Osteoblast (primary cell): ENCODE measurements at regions not wholly inside any gene's neighbourhood (a gene's known extent, or its start where the extent isn't known, plus 50 kb on each side); places are given as distances from the start of the nearest gene placed in this dataset.

Experiments
- DNase-seq: peaks from one replicate; pipeline ENCODE4 v3.0.0; 2011; ENCODE audit warnings: low spot score, mixed read lengths; ENCODE audit not compliant: insufficient read length; ENCODE audit errors: missing footprints
- H2AFZ ChIP-seq: 2 replicates; pipeline ENCODE4 v1.6.0; 2011; ENCODE audit warnings: mild to moderate bottlenecking, low read length
- H3K27ac ChIP-seq: 2 replicates; pipeline ENCODE4 v1.5.1; 2011; ENCODE audit warnings: mild to moderate bottlenecking, low read depth, low read length, moderate library complexity
- H3K27me3 ChIP-seq: 2 replicates; pipeline ENCODE4 v1.6.0; 2012; ENCODE audit warnings: mild to moderate bottlenecking, control low read depth, inconsistent platforms, low read length, moderate library complexity; ENCODE audit not compliant: insufficient read depth
- H3K36me3 ChIP-seq: 2 replicates; pipeline ENCODE4 v1.5.1; 2011; ENCODE audit warnings: mild to moderate bottlenecking, low read length, control low read depth, moderate library complexity; ENCODE audit not compliant: insufficient read depth
- H3K4me1 ChIP-seq: 2 replicates; pipeline ENCODE4 v1.5.1; 2011; ENCODE audit warnings: mild to moderate bottlenecking, low read length, control low read depth, moderate library complexity; ENCODE audit not compliant: insufficient read depth
- H3K4me2 ChIP-seq: 2 replicates; pipeline ENCODE4 v1.6.0; 2011; ENCODE audit warnings: mild to moderate bottlenecking, low read length; ENCODE audit not compliant: insufficient read depth
- H3K4me3 ChIP-seq: fragments of 200-600 bp; sonication (generic); 3 replicates; pipeline ENCODE4 v1.5.1; 2012; ENCODE audit warnings: mild to moderate bottlenecking, low read length, inconsistent platforms; ENCODE audit not compliant: insufficient read depth
- H3K79me2 ChIP-seq: 2 replicates; pipeline ENCODE4 v1.6.0; 2012; ENCODE audit warnings: mild to moderate bottlenecking, low read length, control low read depth, inconsistent platforms; ENCODE audit not compliant: insufficient read depth
- H3K9me3 ChIP-seq: 2 replicates; pipeline ENCODE4 v1.5.1; 2011; ENCODE audit warnings: low read depth, low read length, control low read depth
- H4K20me1 ChIP-seq: 2 replicates; pipeline ENCODE4 v1.6.0; 2012; ENCODE audit warnings: mild to moderate bottlenecking, low read length, control low read depth; ENCODE audit not compliant: insufficient read depth
- CTCF ChIP-seq: IDR thresholded peaks from 2 replicates; pipeline ENCODE4 v1.5.1; 2011; ENCODE audit warnings: mild to moderate bottlenecking, low read depth, low read length, moderate library complexity; ENCODE audit errors: extremely low read depth

GRCh38 chr13:44306371-44307192 is 67.0 kb upstream of the SERP2 start:
- Histone ChIP-seq H3K36me3 (no peaks in the 10 kb centered on the region), H3K4me3 (peak overlapping the region; percentile 61), H3K79me2 (no peaks in the 10 kb centered on the region), H4K20me1 (no peaks in the 10 kb centered on the region), H3K4me1 (peaks cover 56% of the 10 kb centered on the region), H3K4me2 (peak overlapping the region; percentile 87), H3K9me3 (no peaks in the 10 kb centered on the region), H3K27ac (peak overlapping the region; percentile 99), H2AFZ (peak overlapping the region; percentile 80), H3K27me3 (no peaks in the 10 kb centered on the region)
- peak; percentile 76 for DNase-seq
- no peak for TF ChIP-seq CTCF

GRCh38 chr13:44307255-44307654 is 66.4 kb upstream of the SERP2 start:
- Histone ChIP-seq H3K36me3 (no peaks in the 10 kb centered on the region), H3K4me1 (peaks cover 53% of the 10 kb centered on the region), H2AFZ (no peak overlapping the region), H3K27me3 (no peaks in the 10 kb centered on the region), H3K79me2 (no peaks in the 10 kb centered on the region), H3K4me2 (peak overlapping the region; percentile 8), H3K27ac (peak overlapping the region; percentile 99), H4K20me1 (no peaks in the 10 kb centered on the region), H3K4me3 (no peak overlapping the region), H3K9me3 (no peaks in the 10 kb centered on the region)
- no peak for DNase-seq
- no peak for TF ChIP-seq CTCF

- H3K4me3 ChIP-seq = no peak overlapping the region
- DNase-seq = no peak
- no peak overlapping the region for H3K27ac ChIP-seq
- no peaks in the 10 kb centered on the region for H3K36me3 ChIP-seq
- no peaks in the 10 kb centered on the region for H4K20me1 ChIP-seq
- no peak overlapping the region for H3K4me2 ChIP-seq
- H3K4me1 ChIP-seq = peaks cover 53% of the 10 kb centered on the region
- TF ChIP-seq CTCF = no peak
- H2AFZ ChIP-seq = no peak overlapping the region
- H3K79me2 ChIP-seq = no peaks in the 10 kb centered on the region
- H3K9me3 ChIP-seq = no peaks in the 10 kb centered on the region
- no peaks in the 10 kb centered on the region for H3K27me3 ChIP-seq
Observed at GRCh38 chr13:44307844-44308243, 65.8 kb upstream of the SERP2 start.

GRCh38 chr13:44308352-44308751 is 65.3 kb upstream of the SERP2 start:
- H3K36me3 ChIP-seq = no peaks in the 10 kb centered on the region
- H3K4me3 ChIP-seq = no peak overlapping the region
- no peaks in the 10 kb centered on the region for H3K27me3 ChIP-seq
- DNase-seq = no peak
- H3K4me1 ChIP-seq = peaks cover 53% of the 10 kb centered on the region
- no peak overlapping the region for H3K27ac ChIP-seq
- no peaks in the 10 kb centered on the region for H3K9me3 ChIP-seq
- H4K20me1 ChIP-seq = no peaks in the 10 kb centered on the region
- no peaks in the 10 kb centered on the region for H3K79me2 ChIP-seq
- no peak overlapping the region for H3K4me2 ChIP-seq
- TF ChIP-seq CTCF = no peak
- no peak overlapping the region for H2AFZ ChIP-seq
